ENCODE measurements at regions not wholly inside any gene's neighbourhood (a gene's known extent, or its start where the extent isn't known, plus 50 kb on each side); places are given as distances from the start of the nearest gene placed in this dataset.

DNA sequence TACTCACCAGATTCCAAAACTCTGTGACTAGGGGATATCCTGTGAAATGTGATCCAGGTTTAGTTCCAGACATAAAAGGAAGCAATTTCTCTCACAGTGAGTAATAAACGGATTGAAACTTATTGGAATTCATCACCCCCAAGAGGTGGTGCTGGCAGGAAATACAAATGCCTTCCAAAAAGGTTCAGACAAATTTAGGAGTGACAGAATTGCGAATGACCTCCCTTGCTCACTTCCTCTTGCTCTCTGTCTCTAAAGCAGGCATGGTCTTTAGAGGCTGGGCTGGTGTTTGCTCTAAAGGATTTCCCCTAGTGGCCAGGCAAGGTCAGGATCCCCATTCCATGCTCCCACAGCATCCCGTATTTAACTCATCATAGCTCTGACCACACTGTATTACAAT is 449.4 kb upstream of the PPP2R3A start:
- no peak for FAIRE-seq
- TF ChIP-seq POLR2AphosphoS5 (IDR thresholded peaks at IDR 0.05; ENCODE audit: low read depth, low read length) (no peak), POLR2A (IDR thresholded peaks at IDR 0.05; ENCODE audit: low read depth, low read length) (no peak), TAF1 (IDR thresholded peaks at IDR 0.05; ENCODE audit: borderline replicate concordance, low read depth, low read length) (no peak)
- no peak for DNase-seq (ENCODE audit: insufficient read length)

DNA sequence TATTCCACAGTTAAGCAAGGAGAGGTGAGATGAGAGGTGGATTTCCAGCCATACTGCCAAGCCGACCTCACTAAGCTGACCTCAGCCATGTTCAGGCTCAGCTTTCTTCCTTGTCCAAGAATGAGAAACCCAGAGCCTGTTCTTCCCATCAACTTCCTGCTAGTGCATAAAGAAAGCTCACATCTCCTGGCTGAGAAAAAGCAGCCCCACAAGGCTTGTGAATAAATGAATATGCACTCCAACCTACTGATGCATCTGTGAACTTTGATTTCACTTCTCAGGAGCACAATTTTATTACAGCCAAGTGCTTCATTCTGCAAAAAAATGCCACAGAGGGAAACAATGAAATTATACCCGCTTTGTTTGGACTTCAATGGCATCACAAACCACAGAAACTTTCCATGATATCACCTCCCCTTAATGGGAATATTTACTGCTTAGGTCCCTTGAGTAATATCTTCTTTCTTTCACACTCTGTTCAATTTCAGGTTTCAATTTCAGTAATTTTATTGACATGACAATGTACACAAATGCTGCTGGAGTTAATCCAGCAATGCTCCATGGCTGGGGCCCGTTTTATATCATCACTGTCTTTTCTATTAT is 437.0 kb upstream of the PPP2R3A start:
- no peak for FAIRE-seq
- no peak for DNase-seq (ENCODE audit: insufficient read length)
- no peak for TF ChIP-seq POLR2A (IDR thresholded peaks at IDR 0.05; ENCODE audit: low read depth, low read length)
- no peak for TF ChIP-seq POLR2AphosphoS5 (IDR thresholded peaks at IDR 0.05; ENCODE audit: low read depth, low read length)
- no peak for TF ChIP-seq TAF1 (IDR thresholded peaks at IDR 0.05; ENCODE audit: borderline replicate concordance, low read depth, low read length)

DNA sequence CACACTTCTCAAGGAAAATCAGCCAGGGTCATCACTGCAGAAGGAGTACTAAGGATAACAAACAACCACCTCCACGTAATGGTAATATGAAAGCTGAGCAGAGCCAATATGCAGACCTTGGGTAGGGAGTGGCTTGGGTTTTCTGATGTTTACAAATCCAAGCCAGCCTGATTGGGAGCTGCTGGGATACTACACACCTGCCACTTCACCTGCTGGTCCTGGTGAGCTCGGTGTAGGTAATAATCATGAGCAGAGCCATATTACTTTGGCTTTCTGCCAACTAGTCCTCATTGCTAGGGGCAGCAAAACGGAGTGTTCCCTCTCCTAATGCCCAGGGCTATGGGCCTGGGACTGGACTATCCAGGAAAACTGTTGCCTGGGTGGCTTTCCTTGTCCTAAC is 433.5 kb upstream of the PPP2R3A start:
- DNase-seq (ENCODE audit: insufficient read length), result no peak
- FAIRE-seq, result no peak
- no peak for TF ChIP-seq POLR2A (IDR thresholded peaks at IDR 0.05; ENCODE audit: low read depth, low read length)
- no peak for TF ChIP-seq POLR2AphosphoS5 (IDR thresholded peaks at IDR 0.05; ENCODE audit: low read depth, low read length)
- TF ChIP-seq TAF1 (IDR thresholded peaks at IDR 0.05; ENCODE audit: borderline replicate concordance, low read depth, low read length), result no peak

DNA sequence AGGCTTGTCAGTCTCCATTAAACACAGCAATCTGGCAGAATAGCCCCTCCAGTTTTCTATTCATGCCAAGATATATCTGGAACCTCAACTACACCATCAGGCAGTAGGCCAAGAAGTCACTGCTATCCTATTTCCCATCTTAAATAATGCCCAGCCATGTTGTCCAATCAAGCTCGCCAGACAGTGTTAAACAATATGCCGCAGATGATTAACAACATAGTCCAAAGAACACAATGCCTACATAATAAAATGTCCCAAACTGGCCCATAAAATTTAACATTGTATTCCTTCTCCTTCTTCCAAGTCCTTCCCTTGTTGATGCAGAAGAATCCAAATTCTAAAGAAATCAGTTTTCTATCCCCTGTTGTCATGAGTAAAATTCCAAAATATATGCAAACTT is 427.4 kb upstream of the PPP2R3A start:
- no peak for FAIRE-seq
- DNase-seq (ENCODE audit: insufficient read length), result no peak
- TF ChIP-seq POLR2A (IDR thresholded peaks at IDR 0.05; ENCODE audit: low read depth, low read length) (no peak), TAF1 (IDR thresholded peaks at IDR 0.05; ENCODE audit: borderline replicate concordance, low read depth, low read length) (no peak), POLR2AphosphoS5 (IDR thresholded peaks at IDR 0.05; ENCODE audit: low read depth, low read length) (no peak)

DNA sequence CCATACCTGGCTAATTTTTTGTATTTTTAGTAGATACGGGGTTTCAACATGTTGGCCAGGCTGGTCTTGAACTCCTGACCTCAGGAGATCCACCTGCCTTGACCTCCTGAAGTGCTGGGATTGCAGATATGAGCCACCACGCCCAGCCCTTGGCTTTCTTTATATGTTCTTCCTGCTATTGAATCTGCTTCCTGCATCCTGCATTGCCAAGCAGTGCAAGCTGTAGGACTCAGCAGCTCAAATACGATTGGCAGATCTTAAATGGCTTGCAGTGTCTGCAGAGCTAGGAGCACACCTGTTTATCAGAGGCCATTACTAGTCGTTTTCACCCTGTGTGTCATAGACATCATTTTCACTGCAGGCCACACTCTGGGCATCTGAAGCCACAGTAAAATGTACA is 426.2 kb upstream of the PPP2R3A start:
- DNase-seq (ENCODE audit: insufficient read length) (no peak), FAIRE-seq (no peak)
- TF ChIP-seq POLR2A (IDR thresholded peaks at IDR 0.05; ENCODE audit: low read depth, low read length) (no peak), TAF1 (IDR thresholded peaks at IDR 0.05; ENCODE audit: borderline replicate concordance, low read depth, low read length) (no peak), POLR2AphosphoS5 (IDR thresholded peaks at IDR 0.05; ENCODE audit: low read depth, low read length) (no peak)

DNA sequence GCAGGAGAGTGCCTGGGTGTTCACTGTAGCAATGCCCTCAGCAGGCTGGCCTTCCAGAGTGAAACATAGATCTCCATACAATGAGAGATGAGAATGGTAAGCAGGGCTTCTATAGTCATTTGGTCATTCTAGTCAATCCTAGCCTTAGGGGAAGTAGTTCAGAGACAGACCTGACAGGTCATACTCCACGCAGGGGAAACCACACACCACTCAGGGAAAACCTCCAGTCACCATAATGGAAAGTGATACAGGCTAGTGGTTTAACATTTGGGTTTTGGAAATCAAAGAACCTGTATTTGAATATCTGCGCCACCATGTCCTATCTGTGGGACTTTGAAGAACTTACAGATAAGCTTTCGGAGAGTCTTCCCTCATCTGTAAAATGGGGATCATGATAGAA is 425.7 kb upstream of the PPP2R3A start:
- FAIRE-seq, result no peak
- TF ChIP-seq TAF1 (IDR thresholded peaks at IDR 0.05; ENCODE audit: borderline replicate concordance, low read depth, low read length), result no peak
- no peak for TF ChIP-seq POLR2A (IDR thresholded peaks at IDR 0.05; ENCODE audit: low read depth, low read length)
- TF ChIP-seq POLR2AphosphoS5 (IDR thresholded peaks at IDR 0.05; ENCODE audit: low read depth, low read length), result no peak
- no peak for DNase-seq (ENCODE audit: insufficient read length)

DNA sequence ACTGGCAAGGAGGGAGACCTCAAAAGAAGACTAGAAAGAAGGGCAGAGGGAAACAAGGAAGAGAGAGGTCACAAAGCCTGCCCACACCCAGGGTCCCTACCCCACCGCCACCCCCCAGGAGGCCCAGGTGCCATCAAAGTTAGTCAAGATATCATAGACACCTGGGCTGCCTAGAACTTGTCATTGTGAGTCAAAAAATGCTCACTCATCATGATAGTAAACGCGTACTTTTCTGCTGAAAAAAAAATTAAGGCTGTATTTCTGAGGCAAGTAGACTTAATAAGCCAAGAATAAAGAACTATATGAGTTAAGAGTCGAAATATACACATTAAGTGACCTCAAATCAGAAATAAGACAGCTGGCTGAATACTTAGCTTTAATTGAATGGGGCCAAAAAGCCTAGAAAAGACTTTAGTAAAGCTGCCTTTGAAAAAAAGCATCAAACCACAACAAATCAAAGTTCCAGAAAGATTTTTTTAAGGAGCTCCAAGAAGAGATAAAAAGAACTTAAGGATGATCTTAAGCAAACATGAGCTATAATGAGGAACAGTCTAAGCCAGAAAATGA is 415.5 kb upstream of the PPP2R3A start:
- DNase-seq (ENCODE audit: insufficient read length), result no peak
- TF ChIP-seq POLR2A (IDR thresholded peaks at IDR 0.05; ENCODE audit: low read depth, low read length) (no peak), POLR2AphosphoS5 (IDR thresholded peaks at IDR 0.05; ENCODE audit: low read depth, low read length) (no peak), TAF1 (IDR thresholded peaks at IDR 0.05; ENCODE audit: borderline replicate concordance, low read depth, low read length) (no peak)
- FAIRE-seq, result no peak

DNA sequence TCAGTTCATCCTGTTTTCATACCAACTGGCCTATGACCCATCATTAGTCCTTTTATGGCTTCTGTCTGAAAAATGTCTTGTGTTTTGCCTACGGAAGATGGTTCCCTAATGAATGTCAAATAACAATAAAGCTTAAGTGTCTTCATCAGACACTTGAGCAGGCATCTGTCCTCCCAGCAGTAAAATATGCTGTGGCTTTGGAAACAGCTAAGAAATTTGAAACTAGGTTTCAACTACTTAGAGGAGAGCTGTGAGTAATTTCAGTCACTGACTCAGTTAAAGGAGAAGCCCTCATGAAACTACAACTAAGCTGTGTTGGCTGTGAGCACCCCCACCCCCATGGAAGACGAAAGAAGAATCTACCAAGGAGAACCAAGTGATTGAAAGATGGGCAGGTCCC is 409.4 kb upstream of the PPP2R3A start:
- DNase-seq (ENCODE audit: insufficient read length), result no peak
- TF ChIP-seq POLR2A (IDR thresholded peaks at IDR 0.05; ENCODE audit: low read depth, low read length) (no peak), TAF1 (IDR thresholded peaks at IDR 0.05; ENCODE audit: borderline replicate concordance, low read depth, low read length) (no peak), POLR2AphosphoS5 (IDR thresholded peaks at IDR 0.05; ENCODE audit: low read depth, low read length) (no peak)
- FAIRE-seq, result no peak

DNA sequence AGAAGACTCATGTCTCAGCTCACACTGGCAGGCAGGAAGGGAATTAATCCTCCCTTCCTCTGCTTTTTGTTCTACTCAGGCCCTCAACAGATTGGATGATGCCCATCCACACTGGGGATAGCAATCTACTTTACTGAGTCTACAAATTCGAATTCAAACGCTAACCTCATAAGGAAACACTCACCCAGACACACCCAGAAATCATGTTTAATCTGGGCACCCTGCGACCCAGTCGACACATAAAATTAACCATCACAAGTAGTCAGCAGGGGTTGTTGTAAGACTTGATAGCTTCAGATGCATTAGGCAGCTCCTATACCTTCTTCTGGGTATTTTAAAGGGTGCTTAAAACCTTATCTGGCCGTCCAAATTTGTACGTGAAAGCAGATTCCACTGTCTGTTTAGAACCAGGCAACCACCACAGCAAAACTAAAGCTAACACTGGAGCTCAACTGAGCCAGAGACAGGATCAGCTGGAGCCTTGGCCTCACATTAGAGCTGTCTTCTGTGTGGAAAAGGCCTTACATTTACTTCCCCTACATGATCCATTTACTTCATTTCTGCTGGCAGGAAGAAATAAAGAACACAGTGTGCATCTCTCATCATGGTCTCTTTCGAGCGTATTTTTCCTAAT is 407.3 kb upstream of the PPP2R3A start:
- TF ChIP-seq POLR2A (IDR thresholded peaks at IDR 0.05; ENCODE audit: low read depth, low read length), result no peak
- TF ChIP-seq POLR2AphosphoS5 (IDR thresholded peaks at IDR 0.05; ENCODE audit: low read depth, low read length), result no peak
- no peak for TF ChIP-seq TAF1 (IDR thresholded peaks at IDR 0.05; ENCODE audit: borderline replicate concordance, low read depth, low read length)
- DNase-seq (ENCODE audit: insufficient read length) (no peak), FAIRE-seq (no peak)

DNA sequence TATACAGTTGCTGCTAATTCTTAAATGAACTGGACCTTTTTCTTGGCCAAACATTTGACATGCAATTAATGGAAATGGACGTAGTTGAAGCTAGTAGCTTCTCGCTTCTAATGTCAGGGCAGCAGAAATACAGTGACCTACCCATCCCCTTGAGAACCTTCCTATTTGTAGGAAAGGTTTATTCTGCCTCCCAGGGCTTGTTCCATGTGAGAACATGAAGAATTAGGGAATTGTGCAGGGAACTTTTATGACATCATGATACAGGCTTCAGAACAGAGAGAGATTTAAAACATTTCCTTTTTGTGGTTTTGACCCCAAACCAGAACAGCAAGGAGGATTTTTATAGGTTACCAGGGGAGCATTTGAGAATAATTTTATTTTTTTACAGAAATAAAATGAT is 406.6 kb upstream of the PPP2R3A start:
- no peak for FAIRE-seq
- DNase-seq (ENCODE audit: insufficient read length), result no peak
- TF ChIP-seq TAF1 (IDR thresholded peaks at IDR 0.05; ENCODE audit: borderline replicate concordance, low read depth, low read length), result no peak
- TF ChIP-seq POLR2A (IDR thresholded peaks at IDR 0.05; ENCODE audit: low read depth, low read length), result no peak
- no peak for TF ChIP-seq POLR2AphosphoS5 (IDR thresholded peaks at IDR 0.05; ENCODE audit: low read depth, low read length)

DNA sequence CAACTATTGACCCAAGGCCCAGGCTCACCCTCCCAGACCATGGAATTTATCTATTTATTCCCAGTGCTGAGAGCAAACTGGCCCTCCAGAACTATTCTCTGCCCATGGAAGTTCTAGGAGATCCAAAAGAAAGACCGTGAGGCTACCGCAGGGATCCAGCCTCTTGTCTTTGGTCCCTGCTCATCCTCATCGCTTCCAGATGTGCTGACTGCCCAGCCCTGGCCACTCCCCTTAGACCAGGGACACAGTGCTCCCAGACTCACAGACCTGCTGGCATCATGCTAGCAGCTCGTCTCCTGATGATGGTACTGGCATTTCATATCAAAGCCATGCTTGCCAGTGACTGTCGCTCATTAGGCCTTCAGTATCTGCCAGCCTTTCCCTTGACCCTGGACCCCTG is 405.7 kb upstream of the PPP2R3A start:
- no peak for TF ChIP-seq POLR2AphosphoS5 (IDR thresholded peaks at IDR 0.05; ENCODE audit: low read depth, low read length)
- no peak for TF ChIP-seq POLR2A (IDR thresholded peaks at IDR 0.05; ENCODE audit: low read depth, low read length)
- no peak for TF ChIP-seq TAF1 (IDR thresholded peaks at IDR 0.05; ENCODE audit: borderline replicate concordance, low read depth, low read length)
- FAIRE-seq, result no peak
- DNase-seq (ENCODE audit: insufficient read length), result no peak

DNA sequence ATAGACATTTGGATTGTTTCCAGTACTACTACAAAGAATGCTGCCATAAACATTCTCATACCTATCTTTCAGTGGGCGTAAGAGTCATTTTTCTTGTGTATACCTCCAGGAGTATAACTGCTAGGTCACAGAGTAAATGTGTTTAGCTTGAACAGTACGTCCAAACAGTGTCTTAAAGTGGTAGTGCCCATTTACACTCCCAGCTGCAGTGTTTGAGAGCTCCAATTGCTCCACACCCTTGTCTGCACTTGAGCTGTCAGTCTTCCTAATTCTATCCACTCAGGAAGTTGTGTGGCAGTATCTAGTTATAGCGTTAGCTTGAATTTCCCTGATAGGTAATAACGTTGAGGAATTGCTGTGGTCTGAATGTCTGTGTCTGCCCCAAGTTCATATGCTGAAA is 404.7 kb upstream of the PPP2R3A start:
- DNase-seq (ENCODE audit: insufficient read length), result no peak
- TF ChIP-seq POLR2A (IDR thresholded peaks at IDR 0.05; ENCODE audit: low read depth, low read length) (no peak), POLR2AphosphoS5 (IDR thresholded peaks at IDR 0.05; ENCODE audit: low read depth, low read length) (no peak), TAF1 (IDR thresholded peaks at IDR 0.05; ENCODE audit: borderline replicate concordance, low read depth, low read length) (no peak)
- no peak for FAIRE-seq
